ENCODE measurements at regions not wholly inside any gene's neighbourhood (a gene's known extent, or its start where the extent isn't known, plus 50 kb on each side); places are given as distances from the start of the nearest gene placed in this dataset.

DNA sequence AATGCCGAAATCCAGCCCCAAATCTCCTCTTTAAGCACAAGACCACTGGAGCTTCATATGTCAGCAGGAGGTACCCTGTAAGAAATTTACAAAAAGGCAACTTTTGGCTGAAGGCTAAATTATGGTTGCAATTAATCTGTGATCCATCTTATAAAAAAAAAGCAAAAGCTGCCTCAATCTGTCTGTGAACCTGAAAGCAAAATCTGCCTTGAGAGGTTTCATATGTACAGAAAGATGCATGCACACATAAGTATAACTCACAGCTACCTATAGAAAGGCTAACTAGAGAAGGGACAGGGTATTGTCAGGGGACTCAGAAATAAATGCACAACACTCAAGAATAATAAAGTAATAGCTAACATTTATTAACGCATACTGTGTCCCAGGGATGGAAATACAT lies 964.2 kb upstream of the ADGRL2 start:
- in situ Hi-C loops (cut with MboI; ENCODE audit: low sequenced_read_pairs in 4 of 4) (no loop called here), intact Hi-C loops (cut with DNase I; ENCODE audit: low total_unique reads) (no loop called here)
- Histone ChIP-seq H3K36me3 (no peaks in the 10 kb centered on the region), H3K9me3 (no peaks in the 10 kb centered on the region), H3K4me1 (no peaks in the 10 kb centered on the region), H3K27ac (no peak overlapping the region), H3K4me3 (no peak overlapping the region), H3K27me3 (no peaks in the 10 kb centered on the region)
- TF ChIP-seq, protein P1, sequence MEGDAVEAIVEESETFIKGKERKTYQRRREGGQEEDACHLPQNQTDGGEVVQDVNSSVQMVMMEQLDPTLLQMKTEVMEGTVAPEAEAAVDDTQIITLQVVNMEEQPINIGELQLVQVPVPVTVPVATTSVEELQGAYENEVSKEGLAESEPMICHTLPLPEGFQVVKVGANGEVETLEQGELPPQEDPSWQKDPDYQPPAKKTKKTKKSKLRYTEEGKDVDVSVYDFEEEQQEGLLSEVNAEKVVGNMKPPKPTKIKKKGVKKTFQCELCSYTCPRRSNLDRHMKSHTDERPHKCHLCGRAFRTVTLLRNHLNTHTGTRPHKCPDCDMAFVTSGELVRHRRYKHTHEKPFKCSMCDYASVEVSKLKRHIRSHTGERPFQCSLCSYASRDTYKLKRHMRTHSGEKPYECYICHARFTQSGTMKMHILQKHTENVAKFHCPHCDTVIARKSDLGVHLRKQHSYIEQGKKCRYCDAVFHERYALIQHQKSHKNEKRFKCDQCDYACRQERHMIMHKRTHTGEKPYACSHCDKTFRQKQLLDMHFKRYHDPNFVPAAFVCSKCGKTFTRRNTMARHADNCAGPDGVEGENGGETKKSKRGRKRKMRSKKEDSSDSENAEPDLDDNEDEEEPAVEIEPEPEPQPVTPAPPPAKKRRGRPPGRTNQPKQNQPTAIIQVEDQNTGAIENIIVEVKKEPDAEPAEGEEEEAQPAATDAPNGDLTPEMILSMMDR (IDR thresholded peaks at IDR 0.05 in 4 of 5, conservative IDR thresholded peaks at IDR 0.05 in 1 of 5) = no peak
- TF ChIP-seq POLR2A (IDR thresholded peaks at IDR 0.05) = no peak
- DNase-seq (no peak), ATAC-seq (no peak)

DNA sequence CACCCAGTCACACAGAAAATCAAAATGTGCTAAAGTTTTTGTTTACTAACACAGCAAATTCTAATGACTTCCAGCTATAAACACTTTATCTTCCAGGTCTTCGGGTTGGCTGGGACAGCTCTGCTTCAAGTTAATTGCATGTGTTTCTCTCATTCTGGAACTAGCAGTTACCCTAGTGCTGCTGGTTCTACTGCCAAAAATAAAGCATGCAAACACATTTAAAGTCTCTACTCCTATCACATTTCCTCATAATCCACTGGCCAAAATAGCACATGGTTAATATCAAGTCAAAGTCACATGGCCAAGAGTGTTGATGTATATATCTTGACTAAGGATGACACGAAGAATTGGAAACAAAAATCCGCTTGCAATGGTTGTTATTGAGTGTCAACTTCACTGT lies 973.1 kb upstream of the ADGRL2 start:
- Histone ChIP-seq H3K9me3 (no peaks in the 10 kb centered on the region), H3K4me3 (no peak overlapping the region), H3K4me1 (no peaks in the 10 kb centered on the region), H3K27ac (no peak overlapping the region), H3K27me3 (no peaks in the 10 kb centered on the region), H3K36me3 (no peaks in the 10 kb centered on the region)
- no peak for TF ChIP-seq POLR2A (IDR thresholded peaks at IDR 0.05)
- TF ChIP-seq, protein P1 (IDR thresholded peaks at IDR 0.05 in 4 of 5, conservative IDR thresholded peaks at IDR 0.05 in 1 of 5) = no peak
- intact Hi-C loops (cut with DNase I; ENCODE audit: low total_unique reads) (no loop called here), in situ Hi-C loops (cut with MboI; ENCODE audit: low sequenced_read_pairs in 4 of 4) (no loop called here)
- no peak for ATAC-seq
- DNase-seq = no peak

DNA sequence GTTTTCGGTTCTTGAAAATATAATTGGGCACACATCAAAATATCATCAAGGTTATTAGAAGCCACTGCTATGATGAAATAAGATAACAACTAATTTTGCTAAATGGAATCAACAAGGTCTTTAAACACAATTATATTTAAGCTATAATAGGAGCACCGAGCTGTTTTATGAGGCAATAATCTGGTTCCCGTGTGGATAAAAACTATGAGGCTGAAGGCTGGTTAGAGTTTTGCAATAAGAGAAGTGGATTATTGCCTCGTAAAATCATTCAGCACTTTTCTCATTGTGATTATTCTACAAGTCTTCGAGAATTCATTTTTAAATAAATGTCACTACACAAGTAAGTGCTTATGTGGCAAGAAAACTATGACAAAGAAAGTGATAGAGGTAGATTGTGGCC lies 975.7 kb upstream of the ADGRL2 start:
- H3K27ac ChIP-seq = no peak overlapping the region
- H3K4me3 ChIP-seq = no peak overlapping the region
- no peak for TF ChIP-seq POLR2A (IDR thresholded peaks at IDR 0.05)
- TF ChIP-seq, protein P1 (IDR thresholded peaks at IDR 0.05 in 4 of 5, conservative IDR thresholded peaks at IDR 0.05 in 1 of 5) = no peak
- no peak for ATAC-seq
- H3K27me3 ChIP-seq = no peaks in the 10 kb centered on the region
- no peak for DNase-seq
- no peaks in the 10 kb centered on the region for H3K9me3 ChIP-seq
- H3K4me1 ChIP-seq = no peaks in the 10 kb centered on the region
- in situ Hi-C loops (cut with MboI; ENCODE audit: low sequenced_read_pairs in 4 of 4) (no loop called here), intact Hi-C loops (cut with DNase I; ENCODE audit: low total_unique reads) (no loop called here)
- H3K36me3 ChIP-seq = no peaks in the 10 kb centered on the region

DNA sequence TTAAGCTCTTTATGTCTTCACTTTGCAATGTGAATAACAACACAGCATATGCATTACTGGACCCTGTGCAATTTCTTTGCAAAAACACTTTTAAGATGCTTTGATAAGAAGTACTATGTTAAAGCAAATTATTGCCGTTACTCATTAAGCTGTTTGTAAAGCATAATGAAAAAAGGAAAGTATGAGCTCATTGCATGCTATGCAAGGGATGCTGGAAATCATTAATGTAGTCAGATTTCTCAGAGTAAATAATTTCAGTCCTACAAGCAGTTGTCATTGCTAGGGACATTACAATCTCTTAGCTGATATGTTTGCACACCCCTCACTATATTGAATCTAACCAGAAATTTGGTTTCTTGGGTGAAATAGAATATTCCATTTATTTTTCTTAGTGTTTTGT lies 982.5 kb upstream of the ADGRL2 start:
- no peak overlapping the region for H3K4me3 ChIP-seq
- in situ Hi-C loops (cut with MboI; ENCODE audit: low sequenced_read_pairs in 4 of 4) (no loop called here), intact Hi-C loops (cut with DNase I; ENCODE audit: low total_unique reads) (no loop called here)
- DNase-seq (no peak), ATAC-seq (no peak)
- H3K36me3 ChIP-seq = no peaks in the 10 kb centered on the region
- no peak overlapping the region for H3K27ac ChIP-seq
- no peaks in the 10 kb centered on the region for H3K9me3 ChIP-seq
- H3K27me3 ChIP-seq = no peaks in the 10 kb centered on the region
- TF ChIP-seq POLR2A (IDR thresholded peaks at IDR 0.05) = no peak
- TF ChIP-seq, protein P1 (IDR thresholded peaks at IDR 0.05 in 4 of 5, conservative IDR thresholded peaks at IDR 0.05 in 1 of 5) = no peak
- H3K4me1 ChIP-seq = no peaks in the 10 kb centered on the region

DNA sequence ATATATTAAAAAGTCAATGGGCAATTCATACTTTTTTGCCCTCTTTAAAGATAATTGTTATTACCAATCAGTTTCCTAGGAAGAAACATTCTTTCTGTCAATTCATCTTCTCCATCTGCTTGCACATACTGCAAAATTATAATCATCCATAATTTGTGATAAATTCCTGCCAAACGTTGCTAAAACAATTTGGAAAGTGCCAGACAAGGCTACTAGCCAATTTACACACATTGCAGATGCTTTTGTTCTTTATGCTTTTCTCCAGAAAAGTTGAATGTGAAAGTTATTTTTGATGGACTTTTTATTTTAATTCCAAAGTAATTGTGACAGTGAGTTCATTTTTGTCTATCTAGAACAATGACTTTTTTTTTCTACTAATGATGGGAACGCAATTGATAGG lies 992.8 kb upstream of the ADGRL2 start:
- intact Hi-C loops (cut with DNase I; ENCODE audit: low total_unique reads) = no loop called here
- H3K36me3 ChIP-seq = no peaks in the 10 kb centered on the region

More for the DNA sequence above, 992.8 kb upstream of the ADGRL2 start:
- Histone ChIP-seq H3K4me3 (no peak overlapping the region), H3K4me1 (no peaks in the 10 kb centered on the region), H3K27ac (no peak overlapping the region), H3K9me3 (no peaks in the 10 kb centered on the region), H3K27me3 (no peaks in the 10 kb centered on the region)
- DNase-seq (no peak), ATAC-seq (no peak)
- in situ Hi-C loops (cut with MboI; ENCODE audit: low sequenced_read_pairs in 4 of 4) = no loop called here
- TF ChIP-seq, protein P1 (IDR thresholded peaks at IDR 0.05 in 4 of 5, conservative IDR thresholded peaks at IDR 0.05 in 1 of 5) = no peak
- no peak for TF ChIP-seq POLR2A (IDR thresholded peaks at IDR 0.05)
